ENCODE measurements at regions not wholly inside any gene's neighbourhood (a gene's known extent, or its start where the extent isn't known, plus 50 kb on each side); places are given as distances from the start of the nearest gene placed in this dataset.

DNA sequence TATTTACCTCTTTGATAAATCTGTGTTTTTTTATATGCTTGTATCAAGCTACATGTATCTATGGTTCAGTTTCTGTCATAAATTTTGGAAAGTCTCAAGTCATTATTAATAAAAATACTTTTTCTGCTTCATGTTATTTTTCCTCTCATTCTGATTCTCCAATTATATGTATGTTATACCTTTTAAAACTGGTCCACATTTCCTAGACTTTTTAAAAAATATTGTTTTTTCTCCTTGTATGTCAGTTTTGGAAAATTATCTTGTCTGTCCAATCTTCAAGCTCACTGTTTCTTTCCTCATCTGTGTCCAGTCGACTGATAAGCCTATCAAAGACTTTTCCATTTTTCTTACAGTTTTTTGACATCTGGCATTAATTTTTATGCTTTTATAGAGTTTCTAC lies 253.4 kb downstream of the ASXL3 start:
- TF ChIP-seq, protein P1, sequence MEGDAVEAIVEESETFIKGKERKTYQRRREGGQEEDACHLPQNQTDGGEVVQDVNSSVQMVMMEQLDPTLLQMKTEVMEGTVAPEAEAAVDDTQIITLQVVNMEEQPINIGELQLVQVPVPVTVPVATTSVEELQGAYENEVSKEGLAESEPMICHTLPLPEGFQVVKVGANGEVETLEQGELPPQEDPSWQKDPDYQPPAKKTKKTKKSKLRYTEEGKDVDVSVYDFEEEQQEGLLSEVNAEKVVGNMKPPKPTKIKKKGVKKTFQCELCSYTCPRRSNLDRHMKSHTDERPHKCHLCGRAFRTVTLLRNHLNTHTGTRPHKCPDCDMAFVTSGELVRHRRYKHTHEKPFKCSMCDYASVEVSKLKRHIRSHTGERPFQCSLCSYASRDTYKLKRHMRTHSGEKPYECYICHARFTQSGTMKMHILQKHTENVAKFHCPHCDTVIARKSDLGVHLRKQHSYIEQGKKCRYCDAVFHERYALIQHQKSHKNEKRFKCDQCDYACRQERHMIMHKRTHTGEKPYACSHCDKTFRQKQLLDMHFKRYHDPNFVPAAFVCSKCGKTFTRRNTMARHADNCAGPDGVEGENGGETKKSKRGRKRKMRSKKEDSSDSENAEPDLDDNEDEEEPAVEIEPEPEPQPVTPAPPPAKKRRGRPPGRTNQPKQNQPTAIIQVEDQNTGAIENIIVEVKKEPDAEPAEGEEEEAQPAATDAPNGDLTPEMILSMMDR (conservative IDR thresholded peaks at IDR 0.05) = no peak
- TF ChIP-seq EZH2 (IDR thresholded peaks at IDR 0.05; ENCODE audit: low read depth) = no peak

Measured in PC-9 (cell line).